ENCODE measurements at regions not wholly inside any gene's neighbourhood (a gene's known extent, or its start where the extent isn't known, plus 50 kb on each side); places are given as distances from the start of the nearest gene placed in this dataset.
"Not testable (repeated sequence)": the region's sequence is repeated elsewhere in the genome, so short reads cannot be mapped to it uniquely, and the experiment has no call there.

GRCh38 chr14:105776112-105776511, 249.7 kb downstream of the TMEM121 start:
- H3K4me3 ChIP-seq (ENCODE audit: low read depth in 1 of 5, low read length in 5 of 5); H3K27me3 ChIP-seq (ENCODE audit: control insufficient read depth in 5 of 5, insufficient read depth in 4 of 5, low read length in 5 of 5); H3K36me3 ChIP-seq (ENCODE audit: control insufficient read depth in 5 of 5, insufficient read depth in 5 of 5, low read length in 5 of 5); H3K9ac ChIP-seq (ENCODE audit: low read length in 5 of 5); H3K4me1 ChIP-seq (ENCODE audit: control insufficient read depth in 5 of 5, insufficient read depth in 5 of 5, low read length in 5 of 5); H3K27ac ChIP-seq (ENCODE audit: low read depth, low read length): not testable (repeated sequence)
- peaks cover 4 to 32% (median 26%) of the 10 kb centered on the region in 5 donors for H3K9me3 ChIP-seq (ENCODE audit: control insufficient read depth in 5 of 5, low read length in 5 of 5)

- peaks cover 0 to 6% (median 0%) of the 10 kb centered on the region in 5 donors for H3K27me3 ChIP-seq (ENCODE audit: control insufficient read depth in 5 of 5, insufficient read depth in 4 of 5, low read length in 5 of 5)
- H3K4me1 ChIP-seq (ENCODE audit: control insufficient read depth in 5 of 5, insufficient read depth in 5 of 5, low read length in 5 of 5): no peaks in the 10 kb centered on the region
- H3K9me3 ChIP-seq (ENCODE audit: control insufficient read depth in 5 of 5, low read length in 5 of 5): peaks cover 7 to 37% (median 26%) of the 10 kb centered on the region in 5 donors
- no peak overlapping the region for H3K4me3 ChIP-seq (ENCODE audit: low read depth in 1 of 5, low read length in 5 of 5)
- no peak overlapping the region for H3K9ac ChIP-seq (ENCODE audit: low read length in 5 of 5)
- H3K36me3 ChIP-seq (ENCODE audit: control insufficient read depth in 5 of 5, insufficient read depth in 5 of 5, low read length in 5 of 5): no peaks in the 10 kb centered on the region
- no peak overlapping the region for H3K27ac ChIP-seq (ENCODE audit: low read depth, low read length)
These were observed 250.5 kb downstream of the TMEM121 start for GRCh38 chr14:105776924-105777323.

DNA sequence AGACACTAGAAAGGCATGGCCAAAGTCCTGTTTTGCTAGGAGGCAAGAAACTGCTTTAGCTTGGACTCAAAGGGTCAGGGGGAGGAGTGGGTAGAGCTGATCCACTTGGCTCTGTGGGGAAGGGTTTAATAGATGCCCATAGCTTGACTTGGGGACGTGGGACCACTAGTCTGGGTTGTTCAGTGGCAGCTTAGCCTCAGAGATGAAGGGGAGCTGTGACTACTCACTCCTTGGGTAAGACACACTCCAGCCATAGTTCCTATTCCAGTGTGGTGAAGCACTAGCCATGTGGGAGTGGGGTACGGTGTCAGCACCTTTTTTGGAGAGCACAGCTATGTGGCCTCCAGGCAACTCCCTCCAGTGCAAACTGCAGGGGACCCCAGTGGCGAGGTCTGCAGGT, 257.3 kb downstream of the TMEM121 start:
- Histone ChIP-seq H3K9ac (ENCODE audit: low read length in 5 of 5) (no peak overlapping the region), H3K9me3 (ENCODE audit: control insufficient read depth in 5 of 5, low read length in 5 of 5) (peaks cover 12 to 41% (median 28%) of the 10 kb centered on the region in 5 donors), H3K36me3 (ENCODE audit: control insufficient read depth in 5 of 5, insufficient read depth in 5 of 5, low read length in 5 of 5) (no peaks in the 10 kb centered on the region), H3K27ac (ENCODE audit: low read depth, low read length) (no peak overlapping the region), H3K4me3 (ENCODE audit: low read depth in 1 of 5, low read length in 5 of 5) (no peak overlapping the region), H3K4me1 (ENCODE audit: control insufficient read depth in 5 of 5, insufficient read depth in 5 of 5, low read length in 5 of 5) (no peaks in the 10 kb centered on the region), H3K27me3 (ENCODE audit: control insufficient read depth in 5 of 5, insufficient read depth in 4 of 5, low read length in 5 of 5) (peaks cover 0 to 5% (median 0%) of the 10 kb centered on the region in 5 donors)

- Histone ChIP-seq H3K4me1 (ENCODE audit: control insufficient read depth in 5 of 5, insufficient read depth in 5 of 5, low read length in 5 of 5) (no peaks in the 10 kb centered on the region), H3K27ac (ENCODE audit: low read depth, low read length) (no peak overlapping the region), H3K4me3 (ENCODE audit: low read depth in 1 of 5, low read length in 5 of 5) (no peak overlapping the region), H3K36me3 (ENCODE audit: control insufficient read depth in 5 of 5, insufficient read depth in 5 of 5, low read length in 5 of 5) (no peaks in the 10 kb centered on the region), H3K9ac (ENCODE audit: low read length in 5 of 5) (no peak overlapping the region), H3K9me3 (ENCODE audit: control insufficient read depth in 5 of 5, low read length in 5 of 5) (peaks cover 0 to 4% (median 3%) of the 10 kb centered on the region in 5 donors), H3K27me3 (ENCODE audit: control insufficient read depth in 5 of 5, insufficient read depth in 4 of 5, low read length in 5 of 5) (peaks cover 0 to 7% (median 5%) of the 10 kb centered on the region in 5 donors)
These were observed 267.5 kb downstream of the TMEM121 start for GRCh38 chr14:105793836-105794235.

- peaks cover 0 to 8% (median 3%) of the 10 kb centered on the region in 5 donors for H3K9me3 ChIP-seq (ENCODE audit: control insufficient read depth in 5 of 5, low read length in 5 of 5)
- H3K36me3 ChIP-seq (ENCODE audit: control insufficient read depth in 5 of 5, insufficient read depth in 5 of 5, low read length in 5 of 5): no peaks in the 10 kb centered on the region
- peaks cover 0 to 5% (median 0%) of the 10 kb centered on the region in 5 donors for H3K27me3 ChIP-seq (ENCODE audit: control insufficient read depth in 5 of 5, insufficient read depth in 4 of 5, low read length in 5 of 5)
- H3K4me3 ChIP-seq (ENCODE audit: low read depth in 1 of 5, low read length in 5 of 5): no peak overlapping the region
- no peak overlapping the region for H3K27ac ChIP-seq (ENCODE audit: low read depth, low read length)
- H3K4me1 ChIP-seq (ENCODE audit: control insufficient read depth in 5 of 5, insufficient read depth in 5 of 5, low read length in 5 of 5): no peaks in the 10 kb centered on the region
- no peak overlapping the region for H3K9ac ChIP-seq (ENCODE audit: low read length in 5 of 5)
These were observed 271.2 kb downstream of the TMEM121 start for GRCh38 chr14:105797546-105797945.

DNA sequence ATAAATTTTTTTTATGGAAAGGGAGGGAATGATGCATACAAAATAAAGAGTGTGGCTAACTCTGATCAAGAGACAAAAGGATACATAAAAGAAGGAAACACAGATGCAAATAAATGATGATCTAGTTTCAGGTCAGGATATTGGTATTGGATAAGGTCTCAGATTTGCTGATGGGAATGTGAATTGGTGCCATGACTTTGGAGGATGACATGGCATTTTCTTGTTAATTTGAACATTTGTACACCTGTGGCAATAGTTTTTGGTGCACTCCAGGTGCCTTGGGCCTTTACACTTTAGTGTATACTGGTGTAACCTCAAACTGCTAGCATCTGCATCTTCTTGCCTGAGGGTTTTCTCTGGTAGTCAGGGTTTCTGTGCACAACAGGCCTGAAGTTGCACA, 279.3 kb downstream of the TMEM121 start:
- Histone ChIP-seq H3K36me3 (ENCODE audit: control insufficient read depth in 5 of 5, insufficient read depth in 5 of 5, low read length in 5 of 5) (no peaks in the 10 kb centered on the region), H3K4me3 (ENCODE audit: low read depth in 1 of 5, low read length in 5 of 5) (peak overlapping the region in 1 of 5 donors; percentile 19), H3K27me3 (ENCODE audit: control insufficient read depth in 5 of 5, insufficient read depth in 4 of 5, low read length in 5 of 5) (no peaks in the 10 kb centered on the region), H3K27ac (ENCODE audit: low read depth, low read length) (no peak overlapping the region), H3K9me3 (ENCODE audit: control insufficient read depth in 5 of 5, low read length in 5 of 5) (peaks cover 9 to 33% (median 17%) of the 10 kb centered on the region in 5 donors), H3K4me1 (ENCODE audit: control insufficient read depth in 5 of 5, insufficient read depth in 5 of 5, low read length in 5 of 5) (no peaks in the 10 kb centered on the region), H3K9ac (ENCODE audit: low read length in 5 of 5) (no peak overlapping the region)

DNA sequence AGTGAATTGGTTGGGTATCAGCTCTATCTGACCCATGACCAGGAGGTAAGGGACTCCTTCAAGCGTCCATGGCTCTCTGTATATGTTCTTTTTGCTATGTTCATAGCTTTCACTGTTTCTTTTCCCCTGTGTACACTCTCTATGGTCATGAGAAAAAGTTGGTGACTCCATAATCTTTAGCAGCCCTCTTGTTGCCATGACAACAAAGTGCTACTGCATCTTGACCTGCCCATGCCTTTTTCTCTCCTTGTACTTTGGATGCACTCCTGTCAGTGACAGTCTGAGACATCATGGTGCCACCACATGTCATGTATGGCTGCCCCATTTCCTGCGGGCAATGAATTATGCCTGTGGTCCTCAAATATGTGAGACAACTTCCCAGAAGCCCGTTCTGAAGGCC, 280.2 kb downstream of the TMEM121 start:
- Histone ChIP-seq H3K9ac (ENCODE audit: low read length in 5 of 5) (no peak overlapping the region), H3K27me3 (ENCODE audit: control insufficient read depth in 5 of 5, insufficient read depth in 4 of 5, low read length in 5 of 5) (peaks cover 0 to 3% (median 0%) of the 10 kb centered on the region in 5 donors), H3K4me3 (ENCODE audit: low read depth in 1 of 5, low read length in 5 of 5) (peak overlapping the region in 1 of 5 donors; percentile 0), H3K36me3 (ENCODE audit: control insufficient read depth in 5 of 5, insufficient read depth in 5 of 5, low read length in 5 of 5) (no peaks in the 10 kb centered on the region), H3K27ac (ENCODE audit: low read depth, low read length) (no peak overlapping the region), H3K9me3 (ENCODE audit: control insufficient read depth in 5 of 5, low read length in 5 of 5) (peaks cover 9 to 33% (median 21%) of the 10 kb centered on the region in 5 donors), H3K4me1 (ENCODE audit: control insufficient read depth in 5 of 5, insufficient read depth in 5 of 5, low read length in 5 of 5) (no peaks in the 10 kb centered on the region)

DNA sequence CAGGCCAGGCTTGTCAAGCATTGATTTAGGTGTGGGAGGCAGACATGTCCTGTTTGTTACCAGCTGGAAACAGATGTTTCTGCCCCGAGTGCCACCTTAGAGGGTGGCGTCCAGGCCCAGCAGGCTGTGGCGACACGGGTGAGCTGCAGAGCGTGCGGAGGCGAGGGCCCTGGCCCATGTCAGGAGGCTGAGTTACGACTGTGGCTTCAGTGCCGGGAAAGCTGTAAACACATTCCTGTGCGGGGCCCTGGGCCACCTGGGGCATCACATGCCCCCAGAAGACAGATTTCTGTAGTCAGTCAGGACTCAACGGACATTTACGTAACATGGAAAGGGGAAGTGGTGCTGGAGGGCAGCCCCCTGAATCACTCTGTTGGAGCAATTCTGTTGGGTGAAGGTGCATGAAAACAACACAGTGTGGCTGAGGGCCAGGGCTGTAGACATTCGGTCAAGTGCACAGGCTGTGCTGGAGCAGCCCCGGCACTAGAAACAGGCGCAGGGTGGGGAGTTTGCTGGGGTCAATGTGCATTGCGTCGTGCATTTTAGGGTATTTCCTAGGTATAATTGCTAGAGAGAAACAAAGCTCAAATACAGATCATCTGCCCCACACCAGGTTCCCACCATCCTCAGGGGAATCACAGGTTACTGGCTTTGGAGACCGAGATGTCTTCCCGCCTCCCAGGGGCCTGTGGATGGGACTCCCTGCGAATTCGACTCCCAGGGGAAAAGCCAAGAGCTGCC, 291.8 kb downstream of the TMEM121 start:
- Histone ChIP-seq H3K9ac (ENCODE audit: low read length in 5 of 5) (no peak overlapping the region), H3K27ac (ENCODE audit: low read depth, low read length) (no peak overlapping the region), H3K36me3 (ENCODE audit: control insufficient read depth in 5 of 5, insufficient read depth in 5 of 5, low read length in 5 of 5) (no peaks in the 10 kb centered on the region), H3K4me1 (ENCODE audit: control insufficient read depth in 5 of 5, insufficient read depth in 5 of 5, low read length in 5 of 5) (no peaks in the 10 kb centered on the region), H3K4me3 (ENCODE audit: low read depth in 1 of 5, low read length in 5 of 5) (no peak overlapping the region), H3K9me3 (ENCODE audit: control insufficient read depth in 5 of 5, low read length in 5 of 5) (peaks cover 0 to 4% (median 0%) of the 10 kb centered on the region in 5 donors), H3K27me3 (ENCODE audit: control insufficient read depth in 5 of 5, insufficient read depth in 4 of 5, low read length in 5 of 5) (peaks cover 0 to 6% (median 4%) of the 10 kb centered on the region in 5 donors)

GRCh38 chr14:105818712-105819005, 292.3 kb downstream of the TMEM121 start:
- no peak overlapping the region for H3K4me3 ChIP-seq (ENCODE audit: low read depth in 1 of 5, low read length in 5 of 5)
- H3K27me3 ChIP-seq (ENCODE audit: control insufficient read depth in 5 of 5, insufficient read depth in 4 of 5, low read length in 5 of 5): peaks cover 0 to 6% (median 4%) of the 10 kb centered on the region in 5 donors

GRCh38 chr14:105830171-105830570, 303.8 kb downstream of the TMEM121 start:
- Histone ChIP-seq H3K36me3 (ENCODE audit: control insufficient read depth in 5 of 5, insufficient read depth in 5 of 5, low read length in 5 of 5) (no peaks in the 10 kb centered on the region), H3K27ac (ENCODE audit: low read depth, low read length) (no peak overlapping the region), H3K4me3 (ENCODE audit: low read depth in 1 of 5, low read length in 5 of 5) (no peak overlapping the region), H3K9ac (ENCODE audit: low read length in 5 of 5) (no peak overlapping the region), H3K27me3 (ENCODE audit: control insufficient read depth in 5 of 5, insufficient read depth in 4 of 5, low read length in 5 of 5) (peaks cover 0 to 7% (median 3%) of the 10 kb centered on the region in 5 donors), H3K9me3 (ENCODE audit: control insufficient read depth in 5 of 5, low read length in 5 of 5) (no peaks in the 10 kb centered on the region), H3K4me1 (ENCODE audit: control insufficient read depth in 5 of 5, insufficient read depth in 5 of 5, low read length in 5 of 5) (no peaks in the 10 kb centered on the region)

More at GRCh38 chr14:105818712-105819005, 292.3 kb downstream of the TMEM121 start:
- Histone ChIP-seq H3K36me3 (ENCODE audit: control insufficient read depth in 5 of 5, insufficient read depth in 5 of 5, low read length in 5 of 5) (no peaks in the 10 kb centered on the region), H3K9me3 (ENCODE audit: control insufficient read depth in 5 of 5, low read length in 5 of 5) (peaks cover 0 to 4% (median 0%) of the 10 kb centered on the region in 5 donors), H3K4me1 (ENCODE audit: control insufficient read depth in 5 of 5, insufficient read depth in 5 of 5, low read length in 5 of 5) (no peaks in the 10 kb centered on the region), H3K27ac (ENCODE audit: low read depth, low read length) (no peak overlapping the region), H3K9ac (ENCODE audit: low read length in 5 of 5) (no peak overlapping the region)
